Retinal pigment epithelial cell (primary cell): ENCODE measurements at regions not wholly inside any gene's neighbourhood (a gene's known extent, or its start where the extent isn't known, plus 50 kb on each side); places are given as distances from the start of the nearest gene placed in this dataset.
"Not testable (repeated sequence)": the region's sequence is repeated elsewhere in the genome, so short reads cannot be mapped to it uniquely, and the experiment has no call there.

Experiments used
- DNase-seq: peaks from one replicate; pipeline ENCODE4 v3.0.0-alpha.2; 2010; ENCODE audit warnings: low read depth
- H3K4me3 ChIP-seq: 2 replicates; pipeline ENCODE4 v1.5.1; 2011; ENCODE audit warnings: mild to moderate bottlenecking, low read length, control low read depth, moderate library complexity
- TF ChIP-seq, protein P1 (sequence below): conservative IDR thresholded peaks from 2 replicates; pipeline ENCODE4 v1.5.1; 2011; ENCODE audit warnings: low read depth, low read length, control low read depth, inconsistent platforms

DNA sequence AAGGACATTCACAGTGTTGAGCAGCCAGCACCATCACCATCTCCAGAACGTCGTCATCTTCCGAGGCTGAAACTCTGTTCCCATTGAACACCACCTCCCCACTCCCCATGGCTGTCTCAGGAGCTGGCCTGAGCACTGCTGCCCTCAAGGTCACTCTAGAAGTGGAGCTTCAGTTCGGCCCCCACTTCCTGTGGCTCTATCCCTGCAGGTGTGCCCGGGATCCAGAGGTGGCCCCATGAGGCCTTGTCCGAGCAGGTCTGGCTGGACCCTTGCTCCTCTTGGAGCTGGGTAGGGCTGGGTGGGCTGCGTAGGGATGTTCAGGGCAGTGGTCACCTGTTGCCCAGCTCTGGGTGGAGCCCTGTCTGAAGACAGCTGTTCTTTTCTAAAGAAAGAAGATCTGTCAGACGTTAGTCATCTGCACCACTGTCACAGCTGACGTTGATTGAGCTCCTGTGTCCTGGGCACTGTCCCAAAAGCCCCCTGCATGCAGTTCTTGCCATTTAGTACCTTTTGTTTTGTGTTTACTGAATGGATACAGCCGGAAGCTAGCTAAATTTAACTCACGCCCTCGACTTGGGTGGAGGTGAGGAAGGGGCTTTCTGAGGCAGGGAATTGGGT lies 75.5 kb upstream of the CLDN5 start:
- no peak for DNase-seq
- TF ChIP-seq, protein P1, sequence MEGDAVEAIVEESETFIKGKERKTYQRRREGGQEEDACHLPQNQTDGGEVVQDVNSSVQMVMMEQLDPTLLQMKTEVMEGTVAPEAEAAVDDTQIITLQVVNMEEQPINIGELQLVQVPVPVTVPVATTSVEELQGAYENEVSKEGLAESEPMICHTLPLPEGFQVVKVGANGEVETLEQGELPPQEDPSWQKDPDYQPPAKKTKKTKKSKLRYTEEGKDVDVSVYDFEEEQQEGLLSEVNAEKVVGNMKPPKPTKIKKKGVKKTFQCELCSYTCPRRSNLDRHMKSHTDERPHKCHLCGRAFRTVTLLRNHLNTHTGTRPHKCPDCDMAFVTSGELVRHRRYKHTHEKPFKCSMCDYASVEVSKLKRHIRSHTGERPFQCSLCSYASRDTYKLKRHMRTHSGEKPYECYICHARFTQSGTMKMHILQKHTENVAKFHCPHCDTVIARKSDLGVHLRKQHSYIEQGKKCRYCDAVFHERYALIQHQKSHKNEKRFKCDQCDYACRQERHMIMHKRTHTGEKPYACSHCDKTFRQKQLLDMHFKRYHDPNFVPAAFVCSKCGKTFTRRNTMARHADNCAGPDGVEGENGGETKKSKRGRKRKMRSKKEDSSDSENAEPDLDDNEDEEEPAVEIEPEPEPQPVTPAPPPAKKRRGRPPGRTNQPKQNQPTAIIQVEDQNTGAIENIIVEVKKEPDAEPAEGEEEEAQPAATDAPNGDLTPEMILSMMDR = no peak
- H3K4me3 ChIP-seq = no peak overlapping the region

DNA sequence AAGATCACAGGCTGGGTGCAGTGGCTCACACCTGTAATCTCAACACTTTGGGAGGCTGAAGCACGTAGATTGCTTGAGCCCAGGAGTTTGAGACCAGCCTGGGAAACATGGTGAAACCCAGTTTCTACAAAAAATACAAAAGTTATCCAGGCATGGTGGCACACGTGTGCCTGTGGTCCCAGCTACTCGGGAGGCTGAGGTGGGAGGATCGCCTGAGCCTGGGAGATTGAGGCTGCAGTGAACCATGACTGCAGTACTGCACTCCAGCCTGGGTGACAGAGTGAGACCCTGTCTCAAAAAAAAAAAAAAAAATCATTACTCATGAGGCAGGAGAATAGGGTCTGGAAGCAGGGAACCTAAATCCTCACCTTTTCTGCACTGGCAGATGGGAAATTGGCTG lies 79.1 kb upstream of the CLDN5 start:
- not testable (repeated sequence) for H3K4me3 ChIP-seq, DNase-seq

DNA sequence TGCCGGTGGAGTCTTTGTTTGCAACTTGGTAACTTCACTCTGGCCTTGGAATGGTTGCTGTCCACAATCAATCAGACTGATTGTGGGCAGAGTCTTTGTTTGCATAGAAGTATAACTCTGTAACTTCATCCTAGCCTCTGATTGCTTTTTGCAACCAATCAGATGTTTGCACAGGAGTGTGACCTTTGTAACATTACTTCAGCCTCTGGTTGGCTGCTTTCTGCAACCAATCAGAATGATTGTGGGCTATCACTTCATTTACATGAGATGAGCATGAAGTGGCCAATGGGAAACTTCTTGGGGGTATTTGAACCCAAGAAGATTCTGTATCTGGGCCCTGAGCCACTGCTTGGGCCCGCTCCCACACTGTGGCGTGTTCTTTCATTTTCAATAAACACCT lies 79.6 kb upstream of the CLDN5 start:
- no peak overlapping the region for H3K4me3 ChIP-seq
- DNase-seq = no peak
- TF ChIP-seq, protein P1 = no peak

DNA sequence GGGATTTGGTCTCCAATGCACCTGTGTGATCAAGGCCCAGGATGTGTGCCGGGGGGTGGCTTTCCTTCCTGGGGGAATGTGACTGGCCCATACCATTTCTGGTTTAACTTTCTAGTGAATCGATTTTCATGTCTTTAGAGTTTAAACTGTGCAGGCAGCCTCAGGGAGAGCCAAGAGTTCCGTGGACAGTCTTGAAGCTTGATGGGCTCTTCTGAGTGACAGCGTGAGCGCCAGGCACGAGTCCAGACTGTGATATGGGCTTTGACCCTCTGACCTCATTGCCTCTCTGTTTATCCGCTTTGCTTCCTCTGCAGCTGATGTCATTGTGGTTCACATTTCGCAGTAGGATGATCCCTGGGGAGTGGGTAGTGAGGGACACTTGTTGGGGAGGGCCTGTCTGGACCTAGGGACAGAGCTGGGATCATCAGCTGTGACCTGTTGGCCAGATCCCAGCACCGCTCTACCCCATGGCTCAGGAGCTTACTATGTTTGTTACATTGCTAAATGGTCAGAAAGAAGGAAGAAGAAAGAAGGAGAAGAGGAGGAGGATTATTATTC lies 80.6 kb upstream of the CLDN5 start:
- TF ChIP-seq, protein P1 = no peak
- no peak overlapping the region for H3K4me3 ChIP-seq
- DNase-seq = no peak

DNA sequence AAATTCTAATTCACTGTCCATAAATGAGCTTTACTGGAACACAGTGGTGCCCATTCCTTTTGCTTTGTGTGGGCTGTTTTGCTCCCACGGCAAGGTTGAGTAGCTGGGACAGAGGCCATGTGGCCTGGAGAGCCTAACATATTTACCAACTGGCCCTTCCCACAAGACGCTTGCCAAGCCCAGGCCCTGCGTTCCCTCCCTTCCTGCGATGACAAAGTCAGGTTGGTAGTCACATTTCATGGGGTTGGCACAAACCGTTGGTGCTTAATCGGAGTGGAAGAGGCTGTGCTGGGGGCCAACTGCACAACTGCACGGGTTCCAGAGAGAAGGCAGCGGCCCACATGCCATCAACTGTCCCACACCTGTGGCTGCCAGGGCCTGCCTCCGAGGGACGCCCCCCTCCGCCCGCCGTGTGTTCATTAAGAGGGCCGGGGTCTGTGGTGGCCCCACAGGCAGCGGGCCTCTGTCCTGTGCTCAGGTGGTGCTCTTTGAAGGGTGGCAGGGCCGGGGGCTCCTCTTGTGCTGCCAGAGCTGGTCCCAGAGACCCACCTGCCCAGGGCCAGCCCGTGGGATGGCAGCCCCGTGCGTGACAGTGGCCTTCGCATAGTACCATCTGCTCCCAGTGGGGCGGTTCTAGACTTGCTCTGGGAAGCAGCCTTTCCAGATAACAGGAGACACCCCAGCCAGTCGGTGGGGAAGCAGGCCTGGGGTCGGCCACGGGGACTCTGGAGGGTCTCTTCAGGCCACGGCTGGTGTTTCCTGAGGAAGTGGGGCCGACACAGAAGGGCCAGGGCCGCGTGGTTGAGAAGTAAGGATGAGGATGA lies 81.5 kb upstream of the CLDN5 start:
- no peak for DNase-seq
- no peak overlapping the region for H3K4me3 ChIP-seq

DNA sequence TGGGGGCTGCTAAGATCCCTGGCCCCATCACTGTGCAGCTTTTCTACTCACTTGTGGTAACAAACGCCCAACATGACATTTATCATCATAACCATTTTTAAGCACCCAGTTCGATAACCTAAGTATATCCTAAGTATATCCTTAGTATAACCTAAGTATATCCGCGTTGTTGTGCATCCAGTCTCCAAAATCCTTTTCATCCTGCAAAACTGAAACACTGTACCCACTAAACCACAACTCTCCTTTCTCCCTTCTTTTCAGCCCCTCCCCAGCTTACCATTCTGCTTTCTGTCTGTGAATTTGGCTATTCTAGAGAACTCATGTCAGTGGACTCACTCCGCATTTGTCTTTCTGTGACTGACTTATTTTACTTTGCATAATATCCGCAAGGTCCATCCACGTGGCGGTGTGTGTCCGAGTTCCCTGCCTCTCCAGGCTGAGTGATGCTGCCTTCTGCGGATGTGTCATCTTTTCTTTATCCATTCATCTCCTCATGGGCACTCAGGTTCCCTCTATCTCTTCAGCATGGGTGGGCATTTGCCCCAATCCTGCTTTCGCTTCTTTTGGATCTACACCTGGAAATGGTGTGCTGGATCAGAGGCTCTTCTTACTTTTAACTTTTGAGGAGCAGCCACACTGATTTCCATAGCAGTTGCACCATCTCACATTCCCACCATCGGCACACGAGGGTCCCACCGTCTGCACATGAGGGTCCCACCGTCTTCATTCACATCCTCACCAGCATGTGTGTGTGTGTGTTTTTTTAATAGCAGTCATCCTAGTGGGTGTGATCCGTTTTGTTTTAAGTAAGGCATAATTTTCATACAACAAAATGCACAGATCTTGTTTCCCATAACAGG lies 82.4 kb upstream of the CLDN5 start:
- H3K4me3 ChIP-seq = no peak overlapping the region
- no peak for DNase-seq
- TF ChIP-seq, protein P1 = no peak

More for the DNA sequence above, 81.5 kb upstream of the CLDN5 start:
- TF ChIP-seq, protein P1 = no peak
